IPS-NIHi7 (cell line): ENCODE measurements at regions not wholly inside any gene's neighbourhood (a gene's known extent, or its start where the extent isn't known, plus 50 kb on each side); places are given as distances from the start of the nearest gene placed in this dataset.

ENCODE experiments used
- DNase-seq: peaks from one replicate; pipeline ENCODE4 v3.0.0; 2012; ENCODE audit warnings: mixed read lengths; ENCODE audit errors: extremely low spot score

DNA sequence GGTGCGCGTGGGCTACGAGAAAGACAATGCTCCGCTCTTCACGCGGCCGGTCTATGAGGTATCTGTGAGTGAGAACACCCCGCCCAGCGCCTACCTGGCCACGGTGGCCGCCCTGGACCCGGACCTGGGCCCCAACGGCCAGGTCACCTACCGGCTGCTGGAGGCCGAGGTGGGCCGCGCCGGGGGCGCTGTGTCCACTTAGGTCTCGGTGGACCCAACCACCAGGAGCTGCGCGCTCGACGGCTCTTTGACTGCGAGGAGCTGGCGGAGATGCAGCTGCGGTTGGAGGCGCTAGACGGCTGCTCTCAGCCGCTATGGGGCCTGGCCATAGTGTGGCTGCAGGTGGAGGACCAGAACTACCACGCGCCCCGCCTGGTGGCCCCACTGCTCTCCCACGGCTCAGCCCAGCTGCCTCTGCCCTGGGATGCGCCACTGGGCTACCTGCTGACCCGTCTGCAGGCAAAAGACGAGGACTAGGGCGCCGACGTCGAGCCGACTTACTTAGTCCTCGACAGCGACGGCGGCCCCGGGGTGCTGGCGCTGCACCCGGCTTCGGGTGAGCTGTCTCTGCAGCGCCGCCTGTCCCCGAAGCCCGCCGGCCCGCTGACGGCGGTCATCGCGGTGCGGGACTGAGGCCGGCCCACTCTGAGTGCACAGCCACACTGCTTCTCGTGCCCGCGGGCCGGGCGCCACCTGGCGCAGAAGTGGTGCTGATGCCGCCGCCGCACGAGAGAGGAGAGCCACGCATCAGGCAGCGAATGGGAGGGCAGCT is 173.0 kb downstream of the OLFM4 start:
- DNase-seq: peak; percentile 67

DNA sequence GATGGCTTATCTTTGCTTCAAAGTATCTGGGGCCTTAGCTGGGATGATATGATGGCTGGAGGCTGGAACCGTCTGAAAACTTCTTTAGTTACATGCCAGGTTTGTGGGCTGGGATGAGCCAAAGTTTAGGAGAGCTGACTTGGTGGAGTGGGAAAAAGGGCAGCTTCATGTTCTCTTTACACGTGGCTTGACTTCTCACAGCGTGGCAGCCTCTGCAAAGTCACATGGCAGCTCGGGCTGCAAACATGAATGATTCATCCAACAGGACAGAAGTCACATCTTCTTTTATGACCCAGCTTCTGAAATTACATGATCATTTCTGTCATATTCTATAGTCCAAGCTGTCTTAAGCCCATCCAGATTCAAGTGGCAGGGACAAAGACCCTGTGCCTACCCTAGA is 176.0 kb downstream of the OLFM4 start:
- no peak for DNase-seq

DNA sequence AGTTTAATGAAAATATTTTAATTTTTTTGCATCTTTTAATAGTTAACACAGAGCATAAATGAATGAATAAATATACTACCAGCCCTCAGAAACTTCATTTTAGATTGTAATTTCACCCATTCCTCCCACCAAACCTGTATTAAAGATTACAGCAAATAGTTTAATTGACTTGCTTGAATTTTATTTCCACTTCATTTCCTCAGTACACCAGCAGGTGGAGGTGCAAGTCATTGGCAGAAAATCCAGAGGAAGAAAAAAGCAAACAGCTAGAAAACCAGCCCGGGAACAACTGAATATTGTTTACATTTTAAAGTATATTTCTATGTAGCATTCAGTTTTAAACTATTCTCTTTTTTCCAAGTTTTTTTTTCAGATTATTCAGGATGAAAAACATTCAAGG is 177.8 kb downstream of the OLFM4 start:
- DNase-seq: peak; percentile 31

DNA sequence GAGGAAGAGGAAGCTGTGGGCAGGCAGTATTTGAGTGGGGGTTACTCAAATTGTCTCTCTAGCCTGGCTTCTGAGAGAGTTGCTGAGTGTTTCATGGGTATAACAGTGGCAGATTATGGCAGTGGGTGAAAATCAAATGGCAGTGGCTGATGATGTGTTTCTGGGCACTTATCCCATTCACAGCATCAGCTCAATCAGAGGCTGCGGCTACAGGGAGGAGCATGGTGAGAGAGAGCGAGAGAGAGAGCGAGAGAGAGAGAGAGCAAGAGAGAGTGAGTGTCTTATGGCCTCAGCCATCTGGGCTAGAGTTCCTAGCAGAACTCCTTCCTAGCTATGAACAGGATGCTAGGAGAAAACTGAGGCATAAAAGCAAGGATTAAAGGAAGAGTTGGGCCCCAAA is 178.9 kb downstream of the OLFM4 start:
- no peak for DNase-seq

DNA sequence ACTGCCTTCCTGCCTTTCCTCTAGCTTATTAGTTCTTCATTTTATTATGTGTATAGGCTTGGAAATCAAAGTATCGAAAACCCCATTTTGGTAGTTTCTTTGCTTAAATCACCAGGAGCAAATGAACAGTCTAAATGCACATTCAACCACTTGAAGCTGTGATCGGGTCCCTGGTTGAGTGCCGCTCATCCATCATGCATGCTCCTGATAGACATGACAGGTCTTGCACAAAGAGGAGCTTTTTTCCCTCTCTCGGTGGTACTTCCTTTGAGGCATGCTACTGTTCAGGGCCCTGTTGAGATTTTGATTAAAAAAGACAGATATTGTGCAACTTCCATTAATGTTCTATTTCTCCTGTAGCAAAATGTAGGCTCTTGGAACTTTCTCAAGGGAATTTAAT is 185.8 kb downstream of the OLFM4 start:
- DNase-seq: no peak

DNA sequence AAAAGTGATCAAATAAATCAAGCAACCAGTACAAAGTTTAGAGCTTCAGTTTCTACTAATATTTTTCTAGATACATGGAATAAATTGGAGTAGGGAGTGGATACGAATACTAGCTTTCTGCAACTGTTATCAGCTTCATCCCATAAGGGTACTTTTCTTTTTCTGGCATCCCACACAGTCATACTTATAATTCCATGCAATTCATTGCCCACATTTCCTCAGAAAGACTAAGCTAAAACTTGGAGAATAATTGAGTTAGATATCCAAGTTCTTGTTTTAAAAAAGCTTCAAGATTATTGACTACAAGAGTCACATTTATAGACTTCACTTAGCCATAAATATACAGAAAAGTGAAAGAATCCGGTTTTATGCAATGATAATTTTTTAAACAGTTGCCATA is 186.9 kb downstream of the OLFM4 start:
- no peak for DNase-seq

DNA sequence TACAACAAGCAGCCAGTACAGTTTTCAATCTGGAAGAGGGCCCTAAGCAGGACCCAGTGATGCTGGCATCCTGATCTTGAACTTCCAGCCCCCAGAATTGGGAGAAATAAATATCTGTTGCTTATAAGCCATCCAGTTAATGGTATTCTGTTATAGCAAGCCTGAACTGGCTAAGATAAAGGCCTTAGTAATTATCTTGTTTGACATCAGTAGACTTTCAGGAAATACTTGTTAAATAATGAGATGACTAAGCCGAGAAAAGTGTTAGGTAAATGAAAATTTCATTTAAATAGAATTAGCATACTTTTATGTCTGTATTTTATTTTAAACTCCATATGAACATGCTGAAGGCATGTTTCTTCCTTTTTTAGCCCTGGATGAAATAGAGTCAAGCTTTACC is 188.2 kb downstream of the OLFM4 start:
- DNase-seq: no peak

DNA sequence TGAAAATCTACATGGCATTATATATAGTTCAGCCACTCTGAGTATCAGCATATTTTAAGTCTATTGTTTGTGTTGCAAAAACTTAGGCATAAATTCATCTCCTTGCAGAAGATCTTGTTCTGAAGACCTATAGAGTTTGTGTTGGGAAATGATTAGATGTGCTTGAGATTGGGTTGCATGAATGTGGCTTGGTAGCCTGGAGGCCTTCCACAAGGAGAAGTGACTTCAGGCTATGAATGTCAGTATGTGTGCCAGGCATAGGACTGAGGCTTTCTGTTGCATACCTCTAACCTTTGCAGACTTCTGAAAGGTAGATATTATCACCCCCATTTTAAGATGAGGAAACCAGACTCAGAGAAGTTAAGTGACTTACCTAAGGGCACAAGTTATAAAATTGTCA is 188.6 kb downstream of the OLFM4 start:
- no peak for DNase-seq

DNA sequence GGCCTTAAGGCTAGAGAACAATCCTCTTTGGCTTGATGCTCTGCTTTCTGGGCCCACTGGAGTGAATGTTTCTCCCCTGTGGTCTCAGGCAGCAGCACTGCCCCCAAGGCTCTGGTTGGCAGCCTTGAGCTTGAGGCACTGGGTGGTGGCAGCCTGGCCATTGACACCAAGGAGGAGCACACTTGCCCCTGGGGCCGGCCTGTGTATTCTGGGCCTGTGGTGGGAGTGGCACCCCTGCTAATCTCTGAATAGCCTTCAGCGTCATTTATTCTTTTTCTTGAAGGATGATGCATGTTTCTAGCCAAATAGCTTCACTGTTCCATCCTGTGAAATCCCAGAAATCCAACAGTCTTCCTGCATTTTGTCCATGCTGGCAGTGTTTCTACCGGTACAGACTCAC is 191.4 kb downstream of the OLFM4 start:
- DNase-seq: no peak

DNA sequence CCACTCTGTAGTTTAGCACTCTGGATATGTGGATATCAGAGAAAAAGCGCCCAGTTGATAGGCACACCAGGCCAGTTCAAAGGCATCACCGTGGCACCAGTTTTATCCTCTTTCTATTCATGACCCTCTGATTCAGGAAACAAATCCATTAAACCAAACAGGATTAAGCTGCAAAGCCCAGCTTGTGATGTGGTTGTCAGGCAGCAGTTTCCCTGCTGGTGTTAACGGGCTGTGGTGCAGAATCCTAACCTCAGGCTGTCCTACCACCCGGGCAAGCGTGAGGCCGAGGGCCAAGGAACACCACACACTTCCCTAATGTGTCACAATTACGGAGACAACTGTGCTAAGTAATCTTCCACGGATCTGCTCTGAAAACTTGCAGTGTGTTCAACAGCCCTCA is 209.1 kb downstream of the OLFM4 start:
- DNase-seq: no peak

DNA sequence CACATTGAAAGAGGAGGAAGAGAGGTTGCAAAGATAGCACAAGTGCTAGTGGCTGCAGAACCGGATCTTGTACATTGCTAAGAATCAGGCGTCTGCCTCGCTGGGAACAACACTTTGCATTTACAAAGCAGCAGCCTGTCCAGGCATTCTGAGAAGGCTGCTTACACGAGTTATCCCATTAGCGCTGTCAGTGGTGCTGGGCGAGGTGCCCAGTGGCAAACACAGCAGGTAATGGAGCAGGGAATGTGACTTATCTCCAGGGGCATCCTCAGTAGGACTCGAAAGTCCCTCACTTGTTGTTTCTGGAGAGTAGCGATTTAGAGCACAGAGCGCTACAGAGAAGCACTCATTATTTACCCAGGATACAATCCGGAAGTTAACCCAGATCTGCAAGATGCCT is 209.6 kb downstream of the OLFM4 start:
- DNase-seq: peak; percentile 22

DNA sequence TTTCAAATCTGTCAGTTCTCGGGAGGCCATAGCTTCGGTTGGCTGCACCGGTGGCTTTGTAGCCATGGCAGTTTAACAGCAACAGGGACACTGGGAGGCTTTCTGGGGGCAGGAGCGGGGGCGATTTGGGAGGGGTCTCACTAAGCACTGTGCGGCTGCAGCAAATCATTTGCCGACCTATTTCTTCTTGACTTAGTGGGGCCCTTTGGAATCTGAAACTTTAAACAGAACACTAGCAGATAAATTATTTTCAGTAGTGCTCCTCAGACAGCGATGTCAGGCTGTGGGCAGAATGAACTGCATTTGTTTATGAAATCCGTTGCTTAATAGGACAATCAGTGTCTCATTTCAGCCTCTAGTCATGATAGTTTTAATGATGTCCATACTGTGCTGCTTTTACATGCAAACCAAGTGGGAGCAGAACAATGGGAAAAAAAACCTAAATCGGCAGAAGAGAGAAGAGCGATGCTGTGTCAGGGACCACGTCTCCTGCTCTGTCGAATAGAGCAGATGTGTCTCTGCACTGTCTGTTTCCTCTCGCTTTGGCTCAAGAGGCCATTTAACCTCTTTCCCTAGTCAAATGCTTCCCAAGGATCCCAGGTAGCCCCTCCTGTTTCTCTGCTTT is 211.9 kb downstream of the OLFM4 start:
- DNase-seq: no peak

DNA sequence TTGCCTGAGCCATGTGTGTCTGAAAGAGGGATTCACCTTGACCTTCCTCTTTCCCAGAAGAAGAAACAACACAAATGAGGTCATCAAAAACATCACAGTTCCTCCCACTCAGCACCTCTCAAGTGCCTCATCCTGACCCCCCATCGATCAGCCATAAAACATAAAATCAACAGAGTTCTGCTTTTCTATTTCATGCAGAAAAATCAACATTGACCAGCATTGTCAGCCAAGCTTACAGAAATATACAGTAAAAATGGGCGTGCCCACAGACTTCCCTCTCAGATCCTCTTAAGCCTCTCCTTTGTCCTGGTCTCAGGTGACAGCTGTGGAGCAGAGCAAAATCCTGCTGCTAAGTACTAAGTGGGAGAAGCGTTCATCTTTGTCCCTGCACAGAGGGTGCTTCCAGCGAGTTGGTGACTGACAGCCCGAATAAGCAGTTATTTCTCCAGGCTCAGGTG is 213.3 kb downstream of the OLFM4 start:
- no peak for DNase-seq

DNA sequence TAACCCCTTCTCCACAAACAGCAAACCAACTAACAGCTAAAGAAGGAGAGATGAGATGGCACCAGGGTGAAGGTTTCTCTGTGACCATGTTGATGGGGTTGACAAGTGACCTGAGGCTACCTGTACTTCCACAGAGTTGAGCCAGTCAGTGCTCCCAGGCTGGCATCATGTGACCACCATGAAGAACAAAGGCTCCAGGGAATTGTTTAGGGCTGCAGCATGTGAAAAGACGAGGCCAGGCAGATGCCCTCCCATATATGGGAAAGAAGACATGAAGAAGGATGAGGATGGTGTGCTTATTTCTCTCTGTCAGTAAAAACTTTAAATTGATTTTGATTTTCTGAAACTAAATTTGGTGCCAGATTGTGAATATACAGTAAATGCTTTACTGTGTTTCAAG is 220.6 kb downstream of the OLFM4 start:
- DNase-seq: no peak

DNA sequence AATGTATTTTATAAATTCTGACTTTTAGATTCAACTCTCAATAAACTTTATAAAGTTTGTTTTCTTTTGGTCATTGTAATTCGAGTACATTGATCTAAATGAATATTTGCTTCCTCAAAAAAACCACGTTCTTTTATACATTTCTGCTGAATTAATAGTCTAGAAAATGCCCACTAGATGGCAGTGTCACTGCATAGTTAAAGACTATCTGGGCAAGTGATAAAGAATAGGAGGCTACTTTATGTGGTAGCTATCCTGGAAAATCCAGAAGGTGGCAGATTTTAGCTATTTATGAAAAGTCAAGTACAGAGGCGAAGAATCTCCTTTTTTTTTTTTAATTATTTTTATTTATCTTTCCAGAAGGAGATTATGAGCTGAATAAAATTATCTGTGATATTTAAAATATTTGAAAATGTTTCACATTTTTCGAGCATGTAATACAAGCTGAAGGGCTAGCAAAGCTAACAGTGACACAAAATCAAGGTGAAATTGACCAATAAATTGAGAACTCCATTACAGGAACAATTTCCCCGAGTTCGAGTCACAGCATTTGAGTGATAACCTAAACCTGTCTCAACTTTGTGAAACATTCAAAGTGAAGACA is 221.8 kb downstream of the OLFM4 start:
- DNase-seq: peak; percentile 60

DNA sequence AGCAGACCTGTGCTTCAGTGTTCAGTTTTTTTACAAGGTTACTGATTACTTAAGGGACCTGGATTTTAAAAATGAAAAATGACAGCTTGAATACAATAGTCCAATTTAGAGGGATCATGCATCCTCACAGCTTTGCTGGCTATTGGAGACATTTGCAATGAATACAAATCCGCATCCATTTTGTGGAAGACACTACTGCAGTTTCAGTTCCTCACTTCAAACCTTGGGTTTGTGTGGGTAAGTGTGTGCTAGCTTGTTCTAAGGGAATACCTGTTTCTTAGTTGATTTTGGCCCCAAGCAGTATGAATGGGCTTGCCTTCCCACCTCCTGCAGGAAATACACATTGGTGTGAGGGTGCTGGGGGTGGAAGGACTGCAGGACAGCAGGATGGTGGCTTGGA is 222.4 kb downstream of the OLFM4 start:
- no peak for DNase-seq

DNA sequence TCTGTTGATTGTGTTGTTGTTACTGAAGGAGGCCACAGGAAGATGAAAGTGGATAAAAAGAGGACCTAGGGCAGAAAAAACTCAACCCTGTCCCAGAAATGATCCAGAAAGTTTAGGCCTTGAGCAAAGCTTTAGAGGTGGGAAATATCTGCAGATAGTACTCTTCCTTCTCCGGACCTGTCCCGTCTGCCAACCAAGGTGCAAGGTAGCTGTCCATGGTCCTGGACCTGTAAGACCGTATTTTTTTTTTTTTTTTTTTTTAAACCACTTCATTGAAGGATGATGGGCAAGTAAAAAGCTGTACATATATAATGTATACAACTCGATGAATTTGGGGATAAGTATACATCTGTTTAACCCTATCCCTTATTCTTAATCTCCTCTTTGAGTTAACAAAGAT is 225.9 kb downstream of the OLFM4 start:
- peak; percentile 62 for DNase-seq

DNA sequence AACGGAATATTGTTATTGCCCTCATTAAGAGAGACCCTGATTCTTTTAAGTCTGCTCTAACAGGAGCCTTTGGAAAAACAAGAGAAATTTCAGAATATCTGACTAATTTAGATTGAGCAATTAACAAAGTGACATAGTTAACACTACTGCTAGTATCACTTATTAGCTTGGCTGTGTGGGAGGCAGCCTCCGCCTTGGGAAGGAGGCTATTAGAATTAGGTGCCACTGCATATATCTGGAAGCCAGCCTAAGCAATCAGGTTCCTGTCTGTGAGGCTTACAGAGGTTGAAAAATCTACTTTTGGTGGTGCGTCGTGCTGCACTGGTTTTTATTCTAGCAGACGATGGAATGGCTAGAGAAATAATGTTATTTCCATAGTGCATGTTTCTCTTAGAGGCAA is 227.2 kb downstream of the OLFM4 start:
- no peak for DNase-seq

DNA sequence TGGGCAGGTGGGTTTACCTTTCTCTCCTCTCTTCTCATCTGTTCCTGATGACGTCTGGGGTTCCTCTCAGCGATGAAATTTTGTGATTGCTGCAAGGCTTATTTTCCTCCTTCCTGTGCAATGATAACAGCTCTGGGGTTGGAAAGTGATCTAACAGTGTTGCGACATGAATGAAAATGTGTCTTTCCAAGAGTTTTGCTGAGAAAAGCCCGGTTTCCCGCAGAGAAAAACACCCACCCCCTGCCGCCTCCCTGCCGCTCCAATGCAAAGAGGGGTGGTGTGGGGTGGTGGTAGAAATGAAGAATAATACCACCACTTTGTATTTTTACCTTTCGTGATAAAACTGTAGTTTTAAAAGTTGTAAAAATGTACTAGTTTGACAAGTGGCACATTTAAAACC is 232.0 kb downstream of the OLFM4 start:
- no peak for DNase-seq

DNA sequence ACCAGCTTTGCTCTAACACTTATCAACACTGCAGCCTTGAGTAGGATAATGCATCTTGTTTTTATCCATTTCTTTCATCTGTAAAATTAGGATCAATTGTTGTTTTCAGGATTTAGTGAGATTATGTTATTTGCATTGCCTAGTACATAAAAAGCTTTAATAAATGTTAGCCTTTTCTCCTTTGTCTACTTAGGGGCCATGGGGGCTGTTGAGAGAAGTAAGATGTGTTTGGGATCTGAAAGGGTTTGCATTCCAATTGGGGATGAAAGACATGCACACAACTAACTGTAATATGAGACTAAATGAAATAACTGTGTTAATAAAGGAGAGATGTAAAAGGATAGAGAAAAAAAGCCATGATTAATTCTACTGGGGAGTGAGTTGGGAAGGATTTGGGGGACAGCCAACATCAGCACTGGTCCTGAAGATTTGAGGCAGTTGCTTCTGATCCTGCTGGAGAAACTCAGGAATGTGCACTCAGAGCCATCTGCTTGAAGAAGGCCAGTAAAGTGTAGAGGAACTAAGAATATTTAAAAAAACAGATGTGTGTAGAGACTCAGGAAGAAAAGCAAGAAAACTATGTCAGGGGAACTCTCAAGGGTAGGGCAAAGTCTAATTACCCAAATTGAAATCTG is 236.3 kb downstream of the OLFM4 start:
- no peak for DNase-seq

DNA sequence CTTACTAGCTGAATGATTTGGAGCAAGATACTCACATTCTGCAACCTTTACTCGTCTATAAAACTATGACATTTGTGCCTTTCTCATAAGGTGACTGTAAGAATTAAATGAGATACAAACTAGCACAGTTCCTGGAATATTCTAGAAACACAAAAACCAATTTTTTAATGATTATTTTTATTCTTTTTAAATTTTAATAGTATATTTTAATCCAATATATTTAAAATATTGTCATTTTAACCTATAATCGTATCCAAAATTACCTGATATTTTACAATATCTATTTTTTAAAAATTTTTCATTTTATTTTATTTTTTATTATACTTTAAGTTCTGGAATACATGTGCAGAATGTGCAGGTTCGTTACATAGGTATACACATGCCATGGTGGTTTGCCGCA is 238.1 kb downstream of the OLFM4 start:
- no peak for DNase-seq

DNA sequence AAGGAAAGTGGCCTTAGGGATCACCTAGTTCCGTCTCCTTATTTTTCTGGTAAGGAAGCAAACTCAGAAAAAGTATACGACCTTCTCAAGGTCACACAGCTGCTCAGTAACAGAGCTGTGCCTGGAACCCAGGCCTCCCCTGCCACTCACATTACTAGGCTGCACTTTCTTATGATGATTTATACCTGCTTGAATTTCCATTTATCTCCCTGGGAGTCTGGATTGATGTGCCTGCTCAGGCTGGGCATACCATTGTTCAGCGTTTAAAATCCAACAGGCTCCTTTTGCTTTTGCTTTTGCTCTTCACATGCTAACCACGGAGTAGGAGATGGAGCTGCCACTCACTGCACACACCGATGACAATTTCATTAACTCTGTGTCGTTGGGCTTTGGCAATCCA is 241.0 kb downstream of the OLFM4 start:
- DNase-seq: no peak

DNA sequence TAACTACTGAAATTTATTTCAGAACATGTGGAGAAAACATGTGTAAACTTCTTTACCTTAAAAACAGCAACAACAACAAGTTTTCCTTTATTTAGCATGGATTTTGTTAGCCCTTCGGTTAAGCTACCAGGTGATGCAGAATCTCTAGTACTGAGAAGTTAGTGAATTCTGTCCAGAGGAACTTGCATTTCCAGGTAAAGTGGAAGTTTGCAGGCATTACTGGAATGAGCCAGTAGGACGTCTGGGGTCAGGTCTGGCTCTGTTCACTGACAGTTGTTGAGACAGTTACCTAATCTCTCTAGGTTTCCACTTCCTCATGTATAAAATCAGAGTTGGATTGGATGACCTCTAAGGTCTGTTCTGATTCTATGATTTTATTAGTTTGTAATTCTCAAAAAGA is 244.3 kb downstream of the OLFM4 start:
- no peak for DNase-seq
